HEK293 (cell line): ENCODE measurements at regions not wholly inside any gene's neighbourhood (a gene's known extent, or its start where the extent isn't known, plus 50 kb on each side); places are given as distances from the start of the nearest gene placed in this dataset.

ENCODE experiments used
- CTCF ChIA-PET: fragments of 350-600 bp; formaldehyde crosslinking; extraction: SDS; loops from one replicate; lab custom pipeline; 2021; ENCODE audit warnings: antibody characterized with exemption; lab: Yijun Ruan, JAX
- POLR2A ChIA-PET: fragments of 300-600 bp; formaldehyde crosslinking; extraction: SDS; loops from one replicate; lab custom pipeline; 2020; ENCODE audit warnings: antibody characterized with exemption, inconsistent platforms; lab: Yijun Ruan, JAX
- H3K27ac ChIP-seq: fragments of 200-500 bp; sonication (Bioruptor generic); 2 replicates; pipeline ENCODE4 v1.5.1; 2014; ENCODE audit warnings: low read depth, low read length, control low read depth, inconsistent platforms; ENCODE audit errors: extremely low read depth
- H3K36me3 ChIP-seq, 2 experiments: fragments of 200-500 bp in 1 of 2; sonication (Bioruptor generic) in 1 of 2; 1 replicate in 1 of 2; 2 replicates in 1 of 2; pipeline ENCODE4 v1.5.1; 2014 to 2017; ENCODE audit warnings: inconsistent platforms in 2 of 2, low read length in 2 of 2; ENCODE audit not compliant: control insufficient read depth in 2 of 2, insufficient read depth in 1 of 2
- H3K4me1 ChIP-seq: fragments of 200-500 bp; sonication (Bioruptor generic); 2 replicates; pipeline ENCODE4 v1.5.1; 2014; ENCODE audit warnings: mild to moderate bottlenecking, low read length, inconsistent platforms; ENCODE audit not compliant: control insufficient read depth, insufficient read depth
- H3K4me3 ChIP-seq: 2 replicates; pipeline ENCODE4 v1.5.1; 2011; ENCODE audit warnings: low read depth, mild to moderate bottlenecking, control low read depth, low read length, moderate library complexity
- H3K9me3 ChIP-seq: fragments of 200-500 bp; sonication (Bioruptor generic); 2 replicates; pipeline ENCODE4 v1.5.1; 2014; ENCODE audit warnings: low read depth, low read length, inconsistent platforms; ENCODE audit not compliant: control insufficient read depth, insufficient read depth
- GLI2 ChIP-seq: fragments of 450-650 bp; formaldehyde crosslinking; IDR thresholded peaks from 2 replicates; pipeline ENCODE4; 2017; ENCODE audit warnings: missing biosample characterization, missing genetic modification characterization, low read depth, borderline replicate concordance
- KLF10 ChIP-seq: fragments of 450-650 bp; IDR thresholded peaks from 2 replicates; pipeline ENCODE4 v1.5.1; 2018; ENCODE audit warnings: missing biosample characterization, mild to moderate bottlenecking, missing genetic modification characterization
- MYNN ChIP-seq: fragments of 450-650 bp; formaldehyde crosslinking; IDR thresholded peaks from 2 replicates; pipeline ENCODE4 v1.5.1; 2016; ENCODE audit warnings: missing biosample characterization, missing genetic modification characterization, borderline replicate concordance
- MZF1 ChIP-seq: fragments of 450-650 bp; formaldehyde crosslinking; IDR thresholded peaks from 2 replicates; pipeline ENCODE4 v1.5.1; 2017; ENCODE audit warnings: missing biosample characterization, missing genetic modification characterization, borderline replicate concordance
- PRDM2 ChIP-seq: fragments of 450-650 bp; formaldehyde crosslinking; IDR thresholded peaks from 2 replicates; pipeline ENCODE4 v1.5.1; 2016; ENCODE audit warnings: missing biosample characterization, missing genetic modification characterization, borderline replicate concordance
- REPIN1 ChIP-seq: fragments of 450-650 bp; formaldehyde crosslinking; IDR thresholded peaks from 2 replicates; pipeline ENCODE4 v1.5.1; 2017; ENCODE audit warnings: missing biosample characterization, missing genetic modification characterization, low read depth
- SETDB1 ChIP-seq: IDR thresholded peaks from one replicate; pipeline ENCODE4 v1.6.1; 2017; ENCODE audit warnings: mild to moderate bottlenecking, low read length, moderate library complexity, mixed read lengths; ENCODE audit not compliant: insufficient read length
- TRIM28 ChIP-seq: IDR thresholded peaks from 2 replicates; pipeline ENCODE4 v1.6.1; 2011; ENCODE audit warnings: low read length, control low read depth, borderline replicate concordance
- ZBTB10 ChIP-seq: fragments of 450-650 bp; formaldehyde crosslinking; IDR thresholded peaks from 2 replicates; pipeline ENCODE4 v1.5.1; 2016; ENCODE audit warnings: missing biosample characterization, missing genetic modification characterization
- ZBTB7A ChIP-seq: fragments of 450-650 bp; formaldehyde crosslinking; IDR thresholded peaks from 2 replicates; pipeline ENCODE4 v1.5.1; 2016; ENCODE audit warnings: low read depth, missing biosample characterization, missing genetic modification characterization
- ZNF266 ChIP-seq: fragments of 450-650 bp; formaldehyde crosslinking; IDR thresholded peaks from 2 replicates; pipeline ENCODE4 v1.5.1; 2016; ENCODE audit warnings: missing biosample characterization, missing genetic modification characterization, low read depth
- ZNF280D ChIP-seq: fragments of 450-650 bp; formaldehyde crosslinking; IDR thresholded peaks from 2 replicates; pipeline ENCODE4 v1.5.1; 2016; ENCODE audit warnings: missing biosample characterization, missing genetic modification characterization
- ZNF335 ChIP-seq: fragments of 450-650 bp; formaldehyde crosslinking; conservative IDR thresholded peaks from 2 replicates; pipeline ENCODE4 v1.5.1; 2016; ENCODE audit warnings: missing biosample characterization, missing genetic modification characterization
- ZNF341 ChIP-seq: fragments of 450-650 bp; formaldehyde crosslinking; IDR thresholded peaks from 2 replicates; pipeline ENCODE4; 2016; ENCODE audit warnings: low read depth, missing biosample characterization, missing genetic modification characterization
- ZNF37A ChIP-seq: fragments of 450-650 bp; IDR thresholded peaks from 2 replicates; pipeline ENCODE4 v1.5.1; 2018; ENCODE audit warnings: missing biosample characterization, missing genetic modification characterization
- ZNF48 ChIP-seq: fragments of 450-650 bp; formaldehyde crosslinking; IDR thresholded peaks from 2 replicates; pipeline ENCODE4 v1.5.1; 2016; ENCODE audit warnings: missing biosample characterization, missing genetic modification characterization
- ZNF529 ChIP-seq: fragments of 450-650 bp; formaldehyde crosslinking; IDR thresholded peaks from 2 replicates; pipeline ENCODE4 v1.5.1; 2017; ENCODE audit warnings: missing genetic modification characterization, missing biosample characterization; ENCODE audit not compliant: insufficient replicate concordance
- ZNF548 ChIP-seq: fragments of 450-650 bp; formaldehyde crosslinking; IDR thresholded peaks from 2 replicates; pipeline ENCODE4 v1.5.1; 2016; ENCODE audit warnings: missing biosample characterization, missing genetic modification characterization
- ZNF549 ChIP-seq: fragments of 450-650 bp; IDR thresholded peaks from 2 replicates; pipeline ENCODE4 v1.5.1; 2018; ENCODE audit warnings: missing biosample characterization, missing genetic modification characterization, mild to moderate bottlenecking, inconsistent platforms, moderate library complexity
- ZNF580 ChIP-seq: fragments of 450-650 bp; formaldehyde crosslinking; IDR thresholded peaks from 2 replicates; pipeline ENCODE4 v1.5.1; 2016; ENCODE audit warnings: missing biosample characterization, missing genetic modification characterization
- ZNF707 ChIP-seq: fragments of 450-650 bp; formaldehyde crosslinking; IDR thresholded peaks from 2 replicates; pipeline ENCODE4 v1.5.1; 2016; ENCODE audit warnings: missing biosample characterization, missing genetic modification characterization
- ZSCAN4 ChIP-seq: fragments of 450-650 bp; formaldehyde crosslinking; IDR thresholded peaks from 2 replicates; pipeline ENCODE4 v1.5.1; 2017; ENCODE audit warnings: missing biosample characterization, missing genetic modification characterization

- Histone ChIP-seq H3K9me3 (no peaks in the 10 kb centered on the region), H3K4me1 (no peaks in the 10 kb centered on the region), H3K4me3 (no peak overlapping the region), H3K27ac (no peak overlapping the region), H3K36me3 (no peaks in the 10 kb centered on the region)
- TF ChIP-seq ZBTB10: no peak
- no peak for TF ChIP-seq ZNF580 (tag by site-specific recombination)
- no peak for TF ChIP-seq ZNF48
- TF ChIP-seq SETDB1: no peak
- no peak for TF ChIP-seq ZNF548 (tag by site-specific recombination)
- no peak for TF ChIP-seq ZNF707
- no peak for TF ChIP-seq ZNF341 (tag by site-specific recombination)
- TF ChIP-seq ZSCAN4 (tag by site-specific recombination): no peak
- ChIA-PET POLR2A (no interaction called here), CTCF (interaction anchor here (0.6 to 1.6 kb wide), 2 partner anchors 9 to 980 kb away, joined by 3 to 4 read pairs; no protein-coding TSS in a partner anchor)
These were observed 290.1 kb downstream of the MAP2K4 start for GRCh38 chr17:12310811-12311210.

GRCh38 chr17:12312692-12313091, 292.0 kb downstream of the MAP2K4 start:
- Histone ChIP-seq H3K36me3 (no peaks in the 10 kb centered on the region), H3K4me3 (no peak overlapping the region), H3K9me3 (no peaks in the 10 kb centered on the region), H3K27ac (no peak overlapping the region), H3K4me1 (no peaks in the 10 kb centered on the region)
- POLR2A ChIA-PET: no interaction called here
- CTCF ChIA-PET: no interaction called here
- peak; percentile 94 for TF ChIP-seq SETDB1
- TF ChIP-seq KLF10: no peak
- no peak for TF ChIP-seq MZF1 (tag by site-specific recombination)
- TF ChIP-seq ZNF266 (tag by site-specific recombination): no peak
- TF ChIP-seq ZNF37A: no peak
- TF ChIP-seq ZNF529 (tag by site-specific recombination): peak; percentile 87
- no peak for TF ChIP-seq ZNF335 (tag by site-specific recombination)
- no peak for TF ChIP-seq ZNF549 (tag by site-specific recombination)
- no peak for TF ChIP-seq GLI2
- no peak for TF ChIP-seq ZBTB7A (tag by site-specific recombination)
- no peak for TF ChIP-seq PRDM2
- TF ChIP-seq TRIM28: peak; percentile 70
- TF ChIP-seq ZNF280D: no peak
- TF ChIP-seq REPIN1: no peak
- no peak for TF ChIP-seq MYNN (tag by site-specific recombination)
